ENCODE measurements at regions not wholly inside any gene's neighbourhood (a gene's known extent, or its start where the extent isn't known, plus 50 kb on each side); places are given as distances from the start of the nearest gene placed in this dataset.

GRCh38 chr9:93731963-93732362 lies 155.6 kb downstream of the PHF2 start:
- DNase-seq (ENCODE audit: low spot score in 2 of 2) = no peak
- H3K4me3 ChIP-seq = no peak overlapping the region
- in situ Hi-C loops (cut with MboI; ENCODE audit: low sequenced_read_pairs) = no loop called here
- no peaks in the 10 kb centered on the region for H3K9me3 ChIP-seq
- no peaks in the 10 kb centered on the region for H3K27me3 ChIP-seq (ENCODE audit: low read depth)
- H3K36me3 ChIP-seq (replicated peaks) = no peaks in the 10 kb centered on the region
- no peaks in the 10 kb centered on the region for H3K4me1 ChIP-seq

- no peaks in the 10 kb centered on the region for H3K36me3 ChIP-seq (replicated peaks)
- in situ Hi-C loops (cut with MboI; ENCODE audit: low sequenced_read_pairs) = no loop called here
- H3K4me1 ChIP-seq = no peaks in the 10 kb centered on the region
- H3K9me3 ChIP-seq = no peaks in the 10 kb centered on the region
- DNase-seq (ENCODE audit: low spot score in 2 of 2) = no peak
- H3K4me3 ChIP-seq = no peak overlapping the region
- no peaks in the 10 kb centered on the region for H3K27me3 ChIP-seq (ENCODE audit: low read depth)
Observed at GRCh38 chr9:93730648-93731047, 154.3 kb downstream of the PHF2 start.

DNA sequence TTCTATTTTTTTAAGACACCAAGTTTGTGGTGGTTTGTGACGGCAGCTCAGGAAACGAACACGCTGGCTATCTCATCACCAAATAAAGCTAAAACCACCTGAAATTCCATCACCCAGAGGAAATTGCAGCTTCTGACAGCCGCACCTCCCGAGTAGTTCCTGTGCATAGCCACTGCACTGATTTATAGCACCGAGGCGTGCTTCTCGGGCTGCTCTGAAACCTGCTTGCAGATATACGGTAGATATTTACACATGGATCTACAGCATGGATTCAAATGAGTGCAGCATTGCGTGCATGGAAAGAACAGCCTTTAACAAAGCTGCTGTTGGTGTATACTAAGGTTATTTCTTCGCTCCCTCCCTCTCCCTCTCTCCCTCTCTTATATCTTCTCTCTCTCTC lies 153.8 kb downstream of the PHF2 start:
- in situ Hi-C loops (cut with MboI; ENCODE audit: low sequenced_read_pairs) = no loop called here
- H3K27me3 ChIP-seq (ENCODE audit: low read depth) = no peaks in the 10 kb centered on the region
- no peak overlapping the region for H3K4me3 ChIP-seq
- no peaks in the 10 kb centered on the region for H3K9me3 ChIP-seq
- no peak for DNase-seq (ENCODE audit: low spot score in 2 of 2)
- no peaks in the 10 kb centered on the region for H3K36me3 ChIP-seq (replicated peaks)
- H3K4me1 ChIP-seq = no peaks in the 10 kb centered on the region

Measured in HAP-1 (cell line).